Globus pallidus (tissue), 1 donor: ENCODE measurements at regions not wholly inside any gene's neighbourhood (a gene's known extent, or its start where the extent isn't known, plus 50 kb on each side); places are given as distances from the start of the nearest gene placed in this dataset.
"Not testable (repeated sequence)": the region's sequence is repeated elsewhere in the genome, so short reads cannot be mapped to it uniquely, and the experiment has no call there.

Experiments
- DNase-seq: peaks from one replicate; pipeline ENCODE4 v3.0.0-alpha.2; 2015; ENCODE audit warnings: low spot score

DNA sequence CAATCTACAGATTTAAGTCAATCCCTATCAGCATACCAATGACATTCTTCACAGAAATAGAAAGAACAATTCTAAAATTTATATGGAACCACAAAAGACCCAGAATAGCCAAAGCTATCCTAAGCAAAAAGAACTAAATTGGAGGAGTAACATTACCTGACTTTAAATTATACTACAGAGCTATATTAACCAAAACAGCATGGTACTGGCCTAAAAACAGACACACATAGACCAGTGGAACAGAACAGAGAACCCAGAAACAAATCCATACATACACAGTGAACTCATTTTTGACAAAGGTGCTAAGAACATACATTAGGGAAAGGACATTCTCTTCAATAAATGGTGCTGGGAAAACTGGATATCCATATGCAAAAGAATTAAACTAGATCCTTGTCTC is 68.6 kb upstream of the HES1 start:
- DNase-seq: not testable (repeated sequence)

DNA sequence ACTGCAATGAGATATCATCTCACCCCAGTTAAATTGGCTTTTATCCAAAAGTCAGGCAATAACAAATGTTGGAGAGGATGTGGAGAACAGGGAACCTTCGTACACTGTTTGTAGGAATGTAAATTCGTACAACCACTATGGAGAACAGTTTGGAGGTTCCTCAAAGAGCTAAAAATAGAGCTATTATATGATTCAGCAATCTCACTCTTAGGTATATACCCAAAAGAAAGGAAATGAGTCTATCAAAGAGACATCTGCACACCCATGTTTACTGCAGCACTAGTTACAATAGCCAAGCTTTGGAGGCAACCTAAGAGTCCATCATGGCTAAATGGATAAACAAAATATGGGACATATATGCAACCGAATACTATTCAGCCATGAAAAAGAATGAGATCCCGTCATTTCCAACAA is 68.0 kb upstream of the HES1 start:
- no peak for DNase-seq

DNA sequence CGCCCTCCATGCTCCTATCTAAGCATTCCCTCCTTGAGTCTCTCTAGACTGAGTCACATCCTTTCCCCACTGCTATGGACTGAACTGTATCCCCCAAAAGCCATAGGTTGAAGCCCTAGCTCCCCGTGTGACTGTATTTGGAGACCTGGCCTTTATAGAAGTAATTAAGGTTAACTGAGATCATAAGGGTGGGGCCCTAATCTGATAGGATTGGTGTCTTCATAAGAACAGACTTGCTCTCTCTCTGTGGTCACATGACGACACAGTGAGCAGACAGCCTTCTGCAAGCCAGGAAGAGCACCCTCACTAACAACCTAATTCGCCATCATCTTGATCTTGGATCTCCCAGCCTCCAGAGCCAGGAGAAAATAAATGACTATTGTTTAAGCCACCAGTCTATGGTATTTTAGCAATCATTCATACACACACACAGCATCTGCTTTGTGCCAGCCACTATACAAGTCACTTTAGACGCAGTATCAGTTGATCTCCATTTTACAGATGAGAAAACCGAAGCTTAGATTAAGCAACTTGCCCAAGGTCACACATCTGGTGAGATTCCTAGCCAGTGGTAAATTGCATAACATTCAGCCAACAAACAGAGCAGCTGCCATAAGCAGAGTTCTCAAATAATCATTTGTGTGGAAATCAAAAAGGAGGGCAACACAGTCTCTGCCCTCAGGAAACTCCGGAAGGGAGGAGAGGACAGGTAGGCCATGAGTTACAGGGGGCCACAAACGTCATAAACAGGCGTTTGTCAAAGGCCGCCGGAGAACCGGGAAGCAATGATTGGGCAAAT is 66.3 kb upstream of the HES1 start:
- no peak for DNase-seq

DNA sequence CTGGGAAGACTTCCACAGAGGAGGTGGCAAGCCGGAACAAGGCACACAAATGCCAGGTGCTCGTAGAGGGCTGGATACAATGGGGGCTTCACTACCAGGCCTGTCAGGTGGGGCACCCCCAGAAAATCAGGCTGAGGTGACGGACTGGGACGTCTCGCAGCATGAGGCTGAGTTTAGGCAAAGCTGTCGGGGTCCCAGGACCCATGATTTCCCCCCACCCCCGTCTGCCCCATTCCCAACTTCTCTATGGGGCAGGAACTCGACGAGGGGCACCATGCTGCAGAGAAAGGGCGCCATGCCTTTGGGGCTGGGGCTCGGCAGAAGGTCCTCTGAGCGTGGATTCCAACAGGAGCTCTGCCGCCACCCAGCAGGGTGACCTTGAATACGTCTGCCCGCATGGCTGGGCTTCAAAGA is 65.7 kb upstream of the HES1 start:
- DNase-seq: no peak

DNA sequence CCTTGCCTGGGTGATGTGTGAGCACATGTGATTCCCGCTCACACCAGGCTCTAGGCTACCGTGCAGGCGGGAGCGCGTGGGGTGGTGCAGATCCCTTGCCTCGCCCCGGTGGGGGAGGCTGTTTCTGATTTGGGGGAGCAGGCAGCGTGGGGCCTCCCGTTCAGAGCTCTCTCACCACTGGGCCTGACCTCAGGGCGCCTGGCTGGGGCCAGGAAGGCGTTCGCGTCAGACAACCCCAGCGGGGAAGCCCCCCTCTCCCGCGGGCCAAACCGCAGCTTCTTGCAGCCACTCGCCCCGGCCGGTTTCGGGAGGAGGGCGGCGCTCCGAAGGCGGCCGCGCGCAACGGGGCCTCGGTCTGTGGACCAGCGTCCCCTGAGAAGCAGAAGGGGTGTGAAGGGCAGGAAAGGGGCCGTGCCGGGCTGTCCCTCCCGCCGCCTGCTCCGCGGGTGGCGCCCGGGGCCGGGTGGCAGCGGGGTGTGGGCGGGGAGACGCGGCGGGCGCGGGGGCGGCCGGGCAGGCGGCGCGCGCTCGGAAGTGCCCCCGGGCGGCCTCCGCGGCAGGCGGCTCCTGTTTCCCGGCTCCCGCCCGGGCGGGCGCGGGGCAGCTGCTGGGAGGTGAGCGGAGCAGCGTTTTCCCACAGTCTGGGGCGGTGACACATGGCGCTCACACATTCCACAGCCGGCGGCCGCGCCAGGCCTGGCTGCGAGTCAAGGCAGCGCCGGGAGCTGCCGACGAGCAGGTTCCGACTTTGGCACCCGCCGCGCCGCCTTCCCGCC is 65.1 kb upstream of the HES1 start:
- peak; percentile 69 for DNase-seq

DNA sequence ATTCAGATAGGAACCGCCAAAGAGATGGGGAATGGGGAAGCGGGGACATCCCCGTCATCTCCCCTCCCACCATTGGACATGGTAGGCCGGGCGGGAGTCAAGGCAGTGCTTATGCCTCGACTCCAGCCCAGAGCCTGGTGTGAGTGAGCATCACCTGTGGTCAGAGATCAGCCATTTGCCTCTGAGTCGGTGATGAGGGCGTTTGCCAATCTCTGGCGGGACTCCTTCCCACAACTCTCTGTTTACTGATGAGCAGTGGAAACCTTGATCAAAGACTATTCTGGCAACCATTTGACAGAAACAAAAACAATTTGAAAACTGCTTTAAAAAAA is 63.9 kb upstream of the HES1 start:
- DNase-seq: no peak

DNA sequence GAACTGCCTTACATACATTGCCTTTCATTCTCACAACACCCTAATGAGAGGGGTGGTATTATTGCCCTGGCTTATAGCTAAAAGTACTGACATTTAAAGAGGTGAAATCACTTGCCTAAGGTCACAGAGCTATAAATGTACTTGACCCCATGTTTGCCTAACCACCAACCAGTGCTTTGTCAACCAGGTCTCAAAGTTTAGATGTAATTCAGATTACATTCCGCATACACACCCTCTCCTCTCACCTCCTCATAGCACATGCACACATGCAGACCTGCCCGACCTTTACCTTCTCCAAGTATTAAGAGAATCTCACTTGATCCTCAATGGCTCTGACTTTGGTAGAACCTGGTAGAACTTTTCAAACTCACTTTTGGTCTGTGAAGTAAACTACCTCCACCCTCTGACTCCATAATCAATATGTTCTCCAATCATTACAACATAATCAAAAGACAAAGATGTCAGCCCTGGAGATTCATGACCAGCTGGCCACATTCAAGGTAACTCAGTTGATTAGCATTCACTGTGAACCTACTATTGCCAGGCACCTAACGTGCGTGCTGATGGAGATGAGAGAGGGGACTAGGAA is 63.2 kb upstream of the HES1 start:
- DNase-seq: no peak

DNA sequence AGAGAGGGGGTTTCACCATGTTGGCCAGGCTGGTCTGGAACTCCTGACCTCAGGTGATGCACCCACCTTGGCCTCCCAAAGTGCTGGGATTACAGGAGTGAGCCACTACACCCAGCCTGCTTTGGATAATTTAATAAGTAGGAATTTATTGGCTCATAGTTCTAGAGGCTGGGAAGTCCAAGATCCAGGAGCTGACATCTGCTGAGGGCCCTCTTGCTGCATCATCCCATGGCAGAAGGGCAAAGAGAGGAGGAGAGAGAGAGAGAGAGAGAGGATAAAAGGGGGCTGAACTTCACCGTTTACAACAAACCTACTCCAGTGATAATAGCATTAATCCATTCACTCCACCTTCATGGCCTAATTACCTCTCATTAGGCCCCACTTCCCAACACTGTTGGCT is 62.0 kb upstream of the HES1 start:
- no peak for DNase-seq

DNA sequence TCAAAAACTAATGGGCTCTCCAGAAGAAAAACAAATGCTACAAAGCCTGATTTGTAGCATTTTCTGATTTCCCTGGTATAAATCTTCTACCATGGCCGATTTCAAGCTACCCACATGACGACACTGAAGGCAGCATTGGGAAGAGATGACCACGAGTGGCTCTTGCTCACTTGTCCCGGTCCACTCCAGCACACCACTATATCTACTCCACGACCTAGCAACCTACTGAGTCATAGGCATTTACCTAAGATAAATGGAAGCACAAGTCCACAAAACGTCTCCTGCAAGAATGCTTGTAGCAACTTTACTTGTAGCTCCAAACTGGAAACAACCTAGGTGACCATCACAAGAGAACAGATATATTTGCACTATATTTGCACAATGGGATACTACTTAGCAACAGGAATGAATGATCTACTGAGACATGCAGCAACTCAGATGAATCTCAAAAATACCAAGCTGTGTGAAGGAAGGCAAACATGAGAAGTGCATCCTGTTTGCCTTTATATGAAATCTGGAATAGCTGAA is 60.8 kb upstream of the HES1 start:
- DNase-seq: no peak

DNA sequence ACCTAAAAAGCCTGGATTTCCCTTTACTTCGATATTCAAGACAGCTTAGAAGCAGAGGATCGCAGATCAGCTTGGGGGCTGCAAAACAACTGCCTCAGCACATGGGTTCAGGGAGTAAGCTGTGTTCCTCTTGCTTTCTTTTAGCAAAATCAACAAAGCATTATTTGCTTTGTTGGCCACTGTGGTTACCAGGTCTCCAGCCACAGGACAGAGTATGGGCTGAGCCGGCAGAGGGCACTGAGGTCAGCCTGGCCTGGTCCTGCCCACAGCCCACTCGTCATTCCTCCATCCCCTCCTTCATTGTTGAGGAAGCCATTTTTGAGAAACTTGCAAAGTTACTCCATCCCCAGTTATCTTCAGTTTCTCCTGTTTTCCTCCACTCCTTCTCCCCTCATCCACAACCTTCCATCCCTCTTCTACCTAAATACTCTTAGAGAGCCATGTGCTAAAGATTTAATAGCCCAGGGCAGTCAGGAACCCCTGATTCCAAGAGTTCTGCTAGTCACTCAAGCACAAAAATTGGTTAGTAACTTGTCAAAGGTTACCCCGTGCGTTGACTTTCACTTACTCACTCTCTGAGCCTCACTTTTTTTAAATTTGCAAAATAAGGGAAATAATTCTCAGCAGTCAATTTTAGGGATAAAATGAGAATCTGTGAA is 60.0 kb upstream of the HES1 start:
- no peak for DNase-seq

DNA sequence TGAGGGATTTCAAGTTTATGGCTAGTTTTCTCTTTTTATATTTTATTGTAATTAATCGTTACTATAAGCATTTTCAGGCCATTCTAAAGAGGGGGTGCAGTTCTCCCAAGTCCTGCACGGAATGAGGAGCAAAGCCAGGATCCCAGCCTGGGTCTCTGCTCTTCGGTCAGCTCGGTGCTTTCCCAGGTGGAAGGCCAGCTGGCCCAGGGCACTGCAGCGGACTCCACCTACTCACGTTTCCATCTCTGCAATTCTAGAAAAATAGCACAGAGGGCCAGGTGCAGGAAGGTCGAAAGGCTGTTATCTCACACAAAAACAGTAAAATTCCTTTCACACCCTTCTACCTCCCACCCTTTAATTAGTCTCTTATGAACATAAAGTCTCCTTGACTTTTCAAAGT is 59.5 kb upstream of the HES1 start:
- no peak for DNase-seq

DNA sequence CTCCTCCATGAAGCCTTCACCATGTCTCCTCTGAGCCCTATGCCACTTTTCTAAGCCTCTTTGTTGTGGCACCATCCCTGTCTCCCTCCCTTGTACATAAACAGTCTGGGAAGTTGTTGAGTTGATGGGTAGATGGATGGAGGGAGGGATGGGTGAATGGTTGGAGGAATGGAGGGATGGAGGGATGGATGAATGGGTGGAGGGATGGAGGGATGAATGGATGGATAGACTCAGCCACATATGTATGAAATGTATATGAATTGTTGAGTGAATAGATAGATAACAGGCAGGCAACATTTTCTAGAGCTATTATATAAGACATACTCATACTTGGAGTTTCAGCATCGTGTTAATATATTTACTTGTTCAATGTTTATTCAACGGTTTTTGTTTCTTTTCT is 58.3 kb upstream of the HES1 start:
- DNase-seq: no peak

DNA sequence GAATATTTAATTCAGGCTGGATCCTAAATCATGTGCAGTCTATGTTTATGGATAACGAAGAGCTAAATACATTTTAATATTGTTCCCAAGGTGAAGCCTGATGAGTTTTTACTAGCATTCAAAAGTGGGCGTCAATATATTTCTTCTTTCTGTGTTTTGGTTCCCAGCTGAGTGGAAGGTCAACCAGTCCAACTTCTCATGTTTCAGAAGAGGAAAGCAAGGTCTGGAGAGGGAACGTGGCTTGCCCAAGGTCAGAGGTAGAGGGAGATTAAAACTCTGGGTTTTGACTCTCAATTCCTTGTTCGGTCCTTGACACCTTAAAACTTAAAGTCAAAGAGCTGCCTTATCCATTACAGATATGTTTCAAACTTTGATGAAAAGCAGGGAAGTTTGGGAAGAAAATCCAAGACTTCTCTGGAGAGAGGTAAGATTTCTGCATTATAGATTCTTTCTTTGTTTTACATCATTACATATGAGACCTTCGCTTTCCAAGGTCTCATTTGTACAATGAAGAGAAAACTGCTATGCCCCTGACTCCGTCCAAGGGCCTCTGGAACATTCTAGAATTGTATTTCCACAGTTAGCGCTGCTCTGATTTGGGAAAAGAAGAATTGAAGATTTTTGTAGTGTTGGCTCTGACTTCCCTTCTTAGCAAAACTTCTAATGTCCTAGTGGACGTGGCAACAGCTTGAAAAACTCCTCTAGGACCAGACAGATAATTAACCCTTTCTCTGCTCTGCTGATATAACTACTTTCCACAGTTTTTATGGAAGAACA is 57.7 kb upstream of the HES1 start:
- DNase-seq: no peak

DNA sequence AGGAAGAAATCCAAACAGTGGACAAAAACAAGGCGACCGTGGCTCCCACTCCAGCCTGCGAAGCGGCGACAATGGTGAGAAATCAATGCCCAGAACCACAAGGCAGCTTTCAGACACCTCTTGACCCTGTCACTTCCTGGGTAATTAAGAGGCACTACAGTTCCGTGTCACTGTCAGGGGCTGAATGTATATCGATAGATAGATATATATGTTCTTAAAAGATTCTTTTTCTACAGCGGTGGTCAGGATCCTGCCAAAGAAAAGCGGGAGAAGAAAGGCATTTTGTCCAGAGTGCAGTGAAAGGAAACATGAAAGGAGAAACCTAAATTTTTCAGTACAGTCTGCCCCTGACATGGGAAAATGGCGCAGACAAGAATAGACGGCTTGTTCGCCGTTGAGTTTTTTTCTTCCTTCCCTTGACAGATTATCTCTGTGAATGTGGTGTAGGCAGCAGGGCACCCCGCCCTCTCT is 56.2 kb upstream of the HES1 start:
- DNase-seq: no peak

DNA sequence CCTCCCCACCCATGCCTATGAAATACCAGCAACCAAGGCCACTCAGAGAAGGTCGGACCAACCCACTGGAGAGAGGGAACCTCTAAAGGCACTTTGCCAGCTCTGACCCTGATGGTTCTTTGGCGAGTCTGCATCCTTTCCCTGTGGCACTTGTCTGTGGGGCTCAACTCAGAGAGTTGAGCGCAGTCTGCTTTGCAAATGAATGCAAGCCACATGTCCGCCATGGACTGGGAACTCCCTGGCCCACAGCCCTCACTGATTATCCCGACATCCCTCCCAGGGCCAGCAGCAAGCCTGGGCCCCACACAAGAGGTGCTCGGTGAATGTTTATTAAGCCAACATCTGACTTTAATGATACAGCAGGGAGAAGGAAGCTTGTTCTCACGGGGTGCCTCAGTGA is 55.5 kb upstream of the HES1 start:
- DNase-seq: no peak

DNA sequence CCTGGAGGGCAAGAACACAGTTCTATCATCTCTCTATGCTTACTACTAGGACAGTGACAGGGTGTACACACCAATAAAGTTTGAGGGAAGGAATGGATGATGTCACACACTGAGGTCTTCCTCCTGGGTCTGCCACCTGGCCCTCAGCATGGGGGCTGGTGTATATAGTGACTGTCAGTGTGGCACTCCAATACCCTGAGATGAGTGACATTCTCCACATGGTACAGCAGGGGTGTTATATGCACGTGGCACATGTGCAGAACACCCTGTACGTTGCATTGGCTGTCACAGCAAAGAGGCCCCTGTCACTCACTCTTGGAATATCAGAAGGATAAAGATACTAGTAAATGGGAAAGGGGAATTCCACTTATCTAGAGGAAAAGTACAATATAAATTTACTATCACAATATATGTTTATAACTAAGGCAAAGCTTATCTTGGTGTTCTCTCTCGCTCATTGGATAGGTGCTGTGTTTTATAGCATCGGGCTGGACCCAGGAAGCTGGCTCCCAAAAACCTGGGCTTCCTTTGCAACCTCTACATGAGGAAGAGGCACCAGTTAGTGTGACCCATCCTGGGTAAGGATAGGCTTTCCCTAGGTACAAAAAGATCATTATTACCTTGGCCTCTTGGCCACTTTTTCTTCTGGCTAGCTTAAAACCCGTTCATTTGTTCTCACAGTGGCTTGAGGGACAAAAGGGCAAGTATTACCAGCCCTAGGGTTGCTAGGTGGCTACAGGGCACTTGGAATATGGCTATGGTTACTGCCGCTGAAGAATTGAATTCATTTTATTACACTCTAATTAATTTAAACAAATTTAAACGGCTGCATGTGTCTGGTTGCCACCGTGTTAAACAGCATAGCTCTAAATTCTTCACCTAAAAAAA is 54.8 kb upstream of the HES1 start:
- DNase-seq: no peak

DNA sequence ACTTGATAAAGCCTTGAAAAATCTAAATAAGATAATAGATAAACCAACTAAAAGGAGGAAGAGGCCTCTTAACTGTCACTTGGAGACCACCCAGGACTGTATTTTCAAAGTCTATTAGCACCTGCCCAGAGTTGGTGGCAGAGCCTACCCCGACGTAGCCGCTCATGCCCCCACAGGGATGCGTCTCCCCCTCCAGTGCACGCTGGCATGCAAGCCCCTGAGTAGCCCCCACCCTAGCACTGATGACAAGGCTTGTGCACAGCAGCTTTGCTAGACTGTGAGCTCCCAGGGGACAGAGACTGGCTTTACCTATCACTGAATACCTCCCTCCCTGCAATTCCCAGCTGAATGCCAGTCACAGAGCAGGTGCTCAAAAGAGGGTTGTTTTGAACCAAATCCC is 54.1 kb upstream of the HES1 start:
- no peak for DNase-seq

DNA sequence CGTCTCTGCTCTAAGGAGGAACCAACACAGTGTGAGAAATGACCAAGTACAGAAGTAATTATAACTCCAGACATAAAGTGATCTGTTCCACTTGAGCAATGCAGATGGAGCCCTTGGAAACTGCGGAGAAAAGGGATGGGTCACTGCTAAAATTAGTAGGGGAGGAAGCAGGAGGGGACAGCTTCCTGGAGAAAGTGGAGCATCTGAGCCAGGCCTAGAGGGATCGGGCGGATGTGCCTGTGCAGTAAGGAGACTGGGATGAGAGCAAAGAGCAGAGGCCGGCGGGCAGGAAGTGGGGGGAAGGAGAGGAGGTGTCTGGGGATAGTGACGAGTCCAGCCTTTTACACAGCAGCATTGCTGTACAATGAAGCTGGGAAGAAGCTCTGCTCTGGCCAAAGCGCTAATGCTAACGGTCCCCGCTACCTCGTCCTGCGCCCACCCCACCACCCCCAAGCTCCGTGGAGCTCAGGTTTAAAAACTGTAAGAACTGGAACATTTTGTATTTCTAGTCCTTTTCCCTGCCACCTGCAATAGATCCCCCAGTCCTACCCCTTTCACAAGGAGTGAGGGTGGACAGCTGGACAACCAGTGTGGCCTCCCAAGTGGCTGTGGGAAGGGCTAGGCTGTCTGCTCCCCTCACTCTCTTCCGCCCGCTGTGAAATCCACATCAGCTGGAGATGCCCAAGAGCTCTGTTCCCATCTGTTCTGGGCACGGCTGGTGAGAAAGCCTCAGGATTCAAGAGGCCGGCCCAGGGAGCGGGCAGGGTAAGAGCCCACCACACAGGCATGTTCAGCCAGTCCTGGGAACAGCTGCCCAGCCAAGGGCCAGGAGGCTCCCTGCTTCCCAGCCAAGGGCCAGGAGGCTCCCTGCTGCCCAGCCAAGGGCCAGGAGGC is 53.0 kb upstream of the HES1 start:
- DNase-seq: no peak

DNA sequence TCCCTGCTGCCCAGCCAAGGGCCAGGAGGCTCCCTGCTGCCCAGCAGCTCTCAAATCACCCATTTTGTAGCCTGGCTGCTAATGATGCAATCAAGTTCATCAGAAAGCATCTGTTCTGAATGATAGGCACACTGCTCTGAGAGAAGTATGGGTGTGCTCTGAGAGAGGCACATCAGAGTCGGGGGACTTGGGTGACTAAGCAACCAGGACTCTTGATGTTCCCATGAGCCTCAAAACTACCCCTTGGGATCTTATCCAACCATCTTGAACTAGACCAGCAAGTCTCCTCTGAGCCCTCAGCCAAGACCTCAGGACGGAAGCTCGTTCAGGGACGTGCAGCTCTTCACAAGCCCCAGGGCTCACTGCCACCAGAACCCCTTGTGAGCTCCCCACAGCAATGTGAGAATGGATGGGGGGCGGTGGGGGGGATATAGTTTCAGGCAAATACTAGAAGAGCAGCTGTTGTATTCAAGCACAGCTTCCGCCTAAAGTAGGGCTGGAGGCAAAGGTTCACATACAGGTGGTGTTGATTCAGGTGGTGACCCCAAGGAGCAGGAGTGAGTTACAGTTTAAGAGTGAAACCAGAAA is 52.2 kb upstream of the HES1 start:
- DNase-seq: no peak
